Stimulated activated CD8-positive, alpha-beta memory T cell treated with anti-CD3 and anti-CD28 coated beads, Interleukin-2, amount 100 ng/mL, for 1 hour (primary cell): ENCODE measurements at regions not wholly inside any gene's neighbourhood (a gene's known extent, or its start where the extent isn't known, plus 50 kb on each side); places are given as distances from the start of the nearest gene placed in this dataset.
"Not testable (repeated sequence)": the region's sequence is repeated elsewhere in the genome, so short reads cannot be mapped to it uniquely, and the experiment has no call there.

ENCODE experiments used
- DNase-seq, 2 donors: peaks; one replicate each; pipeline ENCODE4 v3.0.0-alpha.2; 2020; ENCODE audit warnings: low read depth in 2 of 2

GRCh38 chr21:27070861-27071670 is 104.2 kb upstream of the ADAMTS5 start:
- DNase-seq, result no peak

GRCh38 chr21:27068811-27069210 is 101.9 kb upstream of the ADAMTS5 start:
- no peak for DNase-seq

GRCh38 chr21:27067226-27067625 is 100.3 kb upstream of the ADAMTS5 start:
- DNase-seq, result no peak

DNA sequence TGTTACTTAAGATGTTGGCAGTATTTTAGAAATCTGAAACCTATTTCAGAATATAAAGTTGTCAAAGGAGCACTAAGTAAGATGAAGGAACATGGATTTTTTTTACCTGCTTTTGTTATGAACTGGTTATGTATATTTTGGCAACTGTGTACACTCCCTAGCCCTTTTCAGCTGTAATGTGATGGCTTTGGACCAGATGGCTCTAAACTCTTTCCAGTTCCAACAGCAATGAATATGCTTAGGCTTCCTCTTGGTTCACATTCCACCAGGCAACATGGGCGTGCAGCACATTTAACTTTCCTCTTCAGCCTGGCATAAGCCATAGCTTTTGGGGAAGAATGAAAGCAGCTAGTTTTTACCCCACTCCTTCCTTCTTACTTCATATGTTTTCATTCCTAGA is 95.6 kb upstream of the ADAMTS5 start:
- no peak for DNase-seq

DNA sequence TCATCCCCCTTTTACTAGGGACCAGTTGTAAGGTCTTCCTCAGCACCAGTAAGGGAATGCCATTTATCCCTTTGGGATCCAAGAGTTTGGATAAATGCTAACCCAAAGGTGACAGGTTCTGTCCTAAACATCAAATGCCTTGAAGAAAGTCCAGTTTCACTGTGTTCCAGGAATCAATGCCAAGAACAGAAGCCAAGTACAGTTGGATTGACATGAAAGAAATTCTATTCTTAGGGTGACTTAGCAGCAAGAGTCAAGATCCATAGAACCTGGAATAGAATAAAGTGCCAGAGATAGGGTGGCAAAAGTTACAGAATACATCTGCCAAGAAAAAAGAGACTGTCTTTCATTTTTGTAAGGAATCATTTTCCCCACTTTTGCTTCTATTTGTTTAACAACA is 94.9 kb upstream of the ADAMTS5 start:
- no peak for DNase-seq

DNA sequence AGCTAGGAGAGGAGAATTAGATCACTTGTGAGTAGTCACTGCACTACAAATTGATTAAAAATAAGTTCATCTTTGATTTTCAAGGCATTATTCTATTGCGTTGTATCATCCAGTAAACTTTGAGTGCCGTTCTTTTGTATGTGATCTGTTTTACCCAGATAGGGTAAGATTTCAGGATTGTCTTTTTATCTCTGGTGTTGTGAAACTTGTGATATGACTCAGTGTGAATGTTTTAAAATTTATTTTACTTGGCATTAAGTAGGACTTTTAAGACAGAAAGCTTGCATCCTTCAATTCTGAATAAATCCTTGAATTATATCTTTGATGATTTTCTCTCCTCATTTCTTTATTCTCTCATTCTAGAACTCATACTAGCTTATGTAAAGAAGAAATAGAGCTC is 93.3 kb upstream of the ADAMTS5 start:
- no peak for DNase-seq

DNA sequence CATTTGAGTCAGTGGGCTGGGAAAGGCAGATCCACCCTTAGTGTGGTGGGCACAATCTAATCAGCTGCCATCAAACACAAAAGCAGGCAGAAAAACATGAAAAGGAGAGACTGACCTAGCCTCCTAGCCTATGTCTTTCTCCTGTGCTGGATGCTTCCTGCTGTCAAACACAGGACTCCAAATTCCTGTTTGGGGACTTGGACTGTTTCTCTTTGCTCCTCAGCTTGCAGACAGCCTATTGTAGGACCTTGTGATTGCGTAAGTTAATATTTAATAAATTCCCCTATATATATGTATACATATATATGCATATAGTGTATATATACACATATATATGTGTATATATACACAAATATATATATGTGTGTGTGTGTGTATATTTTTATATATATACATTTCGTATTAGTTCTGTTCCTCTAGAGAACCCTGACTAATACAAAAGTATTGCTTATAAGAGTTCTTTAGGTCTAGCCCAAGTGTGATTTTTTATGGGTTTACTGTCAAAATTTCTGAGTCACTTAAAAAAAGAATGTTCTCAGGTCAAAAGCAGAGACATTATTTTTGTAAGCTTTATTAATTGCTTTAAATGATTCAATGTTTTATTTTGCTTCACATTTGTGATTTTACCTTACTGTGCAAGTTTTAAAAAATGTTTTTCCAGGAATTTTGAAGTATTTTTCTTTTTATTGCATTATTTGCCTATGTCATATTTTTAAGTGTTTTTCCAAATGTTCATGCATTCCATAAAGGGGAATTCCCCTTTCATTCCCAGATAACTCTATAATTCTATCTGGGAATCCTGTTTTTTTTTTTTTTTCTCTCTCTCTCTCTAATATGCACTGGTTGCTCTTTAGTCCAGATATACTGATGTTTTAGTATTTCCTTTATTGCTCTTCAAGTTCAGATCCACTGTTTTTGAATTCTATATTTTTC is 92.1 kb upstream of the ADAMTS5 start:
- no peak for DNase-seq

DNA sequence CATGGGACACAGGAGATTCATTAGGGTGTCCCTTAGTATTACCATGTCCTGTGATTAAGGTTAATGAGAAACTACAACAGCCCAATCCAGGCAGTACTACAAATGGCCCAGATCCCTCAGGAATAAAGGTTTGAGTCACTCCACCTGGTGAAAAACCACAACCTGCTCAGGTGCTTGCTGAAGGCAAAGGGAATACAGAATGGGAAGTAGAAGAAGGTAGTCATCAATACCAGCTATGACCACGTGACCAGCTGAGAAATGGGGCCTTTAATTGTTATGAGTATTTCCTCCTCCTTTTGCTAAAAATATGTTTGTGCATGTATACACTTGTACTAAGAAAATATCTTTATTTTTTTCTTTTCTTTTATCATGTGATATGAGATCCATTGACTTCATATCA is 91.1 kb upstream of the ADAMTS5 start:
- no peak for DNase-seq

- no peak for DNase-seq
Observed at GRCh38 chr21:27047658-27048314, 80.9 kb upstream of the ADAMTS5 start.

DNA sequence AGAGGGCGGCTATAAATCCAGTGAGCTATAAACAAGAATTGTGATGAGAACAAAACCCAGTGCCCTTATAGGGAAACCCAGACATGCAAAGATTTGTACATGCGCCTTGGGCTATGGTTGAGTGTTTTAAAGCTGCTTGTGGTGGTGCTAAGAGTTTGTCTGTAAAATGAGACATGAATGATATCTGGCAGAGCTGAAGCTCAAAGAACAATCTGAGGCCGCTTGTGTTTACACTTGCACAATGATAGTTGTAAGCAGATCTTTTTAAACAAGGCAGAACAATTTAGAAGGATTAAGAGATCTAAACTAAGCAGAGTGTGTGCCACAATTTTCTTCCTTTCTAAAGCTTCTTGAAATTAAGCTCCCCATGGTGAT is 80.4 kb upstream of the ADAMTS5 start:
- DNase-seq, result no peak

DNA sequence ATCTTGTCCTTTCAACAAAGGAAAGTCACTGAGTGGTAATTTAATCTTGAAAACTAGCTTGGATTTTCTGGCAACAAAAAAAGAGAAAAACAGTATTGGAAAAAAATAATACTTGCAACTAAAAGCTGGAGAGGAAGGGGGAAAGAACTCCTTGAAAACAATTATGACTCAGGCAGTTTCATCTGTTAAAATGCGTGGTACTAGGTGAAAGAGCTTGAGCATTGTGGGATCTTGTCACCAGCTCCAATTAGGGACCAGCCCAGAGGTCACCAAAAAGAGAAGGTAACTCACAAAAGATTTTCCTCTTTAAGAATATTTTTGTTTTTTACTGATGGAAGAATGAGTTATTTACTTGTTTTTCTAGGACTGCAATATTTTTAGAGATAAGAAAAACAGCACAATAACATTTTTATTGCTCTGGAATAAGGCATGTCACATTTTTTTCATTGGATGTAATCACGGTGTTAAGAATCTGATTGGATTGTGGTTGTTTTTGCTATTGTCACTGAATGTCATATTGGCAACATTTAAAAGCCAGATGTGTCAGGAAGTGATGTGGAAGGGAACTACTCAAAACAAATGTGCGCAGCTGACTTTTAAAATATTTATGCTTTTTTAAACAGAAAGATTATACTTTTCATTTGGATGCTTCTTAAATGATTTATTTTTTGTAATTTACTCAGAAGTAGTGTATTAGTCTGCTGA is 78.5 kb upstream of the ADAMTS5 start:
- DNase-seq, result no peak

DNA sequence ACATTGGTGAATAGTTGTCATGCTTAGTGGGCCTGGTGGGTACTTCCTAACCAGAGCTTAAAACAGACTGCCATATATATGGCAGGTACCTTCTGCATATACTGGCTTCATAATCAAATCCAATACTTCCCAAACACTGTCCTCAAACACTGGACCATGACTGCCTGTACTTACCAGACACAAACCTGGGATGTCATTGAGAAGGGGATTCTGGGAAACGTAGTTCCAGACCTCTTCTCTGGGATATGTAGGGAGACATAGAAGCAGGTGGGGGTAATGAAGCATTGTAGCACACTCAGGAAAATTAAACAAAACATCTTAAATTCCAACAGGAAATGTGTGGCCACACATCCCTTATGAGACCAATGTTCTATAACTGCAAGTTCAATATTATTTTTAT is 76.5 kb upstream of the ADAMTS5 start:
- DNase-seq, result no peak

GRCh38 chr21:27040738-27041469 is 74.0 kb upstream of the ADAMTS5 start:
- DNase-seq, result no peak

GRCh38 chr21:27036736-27037301 is 69.9 kb upstream of the ADAMTS5 start:
- no peak for DNase-seq

GRCh38 chr21:27035791-27036190 is 68.9 kb upstream of the ADAMTS5 start:
- no peak for DNase-seq

DNA sequence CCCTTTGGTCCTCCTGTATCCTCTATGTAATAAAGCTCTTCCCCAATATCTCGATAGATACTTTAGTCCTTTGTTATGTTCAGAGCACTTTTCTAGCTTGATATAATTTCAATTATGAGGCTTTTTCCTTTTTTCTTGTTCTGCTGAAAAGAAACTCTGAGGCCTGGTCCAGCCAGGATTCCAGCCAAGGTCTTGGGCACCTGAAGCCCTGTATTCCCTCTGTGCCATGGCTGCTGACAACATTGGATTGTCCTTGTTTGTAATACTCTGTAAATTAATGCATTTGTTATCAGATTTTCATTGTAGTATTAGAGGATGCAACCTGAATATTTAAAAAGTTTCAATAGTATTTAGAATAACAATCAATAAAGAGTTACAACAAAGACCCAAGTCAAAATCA is 67.9 kb upstream of the ADAMTS5 start:
- DNase-seq, result no peak

DNA sequence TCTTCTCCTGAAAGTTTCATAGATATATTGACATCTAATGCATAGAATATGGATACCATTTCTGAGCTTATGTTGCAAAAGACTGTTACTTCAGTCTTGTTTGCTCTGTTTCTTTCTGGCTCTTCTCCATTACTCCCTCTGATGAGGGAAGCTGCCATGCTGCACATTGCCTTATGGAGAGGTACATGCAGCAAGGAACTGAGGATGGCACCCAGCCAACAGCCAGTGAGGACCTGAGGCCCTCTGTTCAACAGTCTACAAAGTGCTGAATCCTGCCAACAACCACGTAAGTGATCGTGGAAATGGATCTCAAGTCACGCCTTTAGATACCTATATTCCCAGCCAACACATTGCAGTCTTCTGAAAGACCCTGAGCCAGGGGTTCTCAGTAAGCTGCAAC is 66.6 kb upstream of the ADAMTS5 start:
- DNase-seq, result no peak

DNA sequence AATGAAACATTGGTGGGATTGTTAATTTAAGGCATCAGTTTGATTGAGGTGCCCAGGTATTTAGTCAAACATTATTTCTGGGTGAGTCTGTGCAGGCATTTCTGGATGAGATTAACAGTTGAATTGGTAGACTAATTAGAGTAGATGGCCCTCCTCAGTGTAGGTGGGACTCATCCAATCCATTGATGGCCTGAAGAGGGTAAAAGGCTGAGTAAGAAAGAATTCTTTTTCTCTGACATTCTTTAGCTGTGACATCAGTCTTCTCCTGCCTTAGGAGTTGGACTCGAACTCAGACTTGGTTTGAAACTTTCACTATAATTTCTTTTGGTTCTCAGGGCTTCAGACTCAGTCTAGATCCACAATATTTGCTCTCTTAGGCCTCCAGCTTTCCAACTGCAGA is 59.6 kb upstream of the ADAMTS5 start:
- DNase-seq, result no peak

- not testable (repeated sequence) for DNase-seq
Observed at GRCh38 chr21:27025708-27026107, 58.8 kb upstream of the ADAMTS5 start.

DNA sequence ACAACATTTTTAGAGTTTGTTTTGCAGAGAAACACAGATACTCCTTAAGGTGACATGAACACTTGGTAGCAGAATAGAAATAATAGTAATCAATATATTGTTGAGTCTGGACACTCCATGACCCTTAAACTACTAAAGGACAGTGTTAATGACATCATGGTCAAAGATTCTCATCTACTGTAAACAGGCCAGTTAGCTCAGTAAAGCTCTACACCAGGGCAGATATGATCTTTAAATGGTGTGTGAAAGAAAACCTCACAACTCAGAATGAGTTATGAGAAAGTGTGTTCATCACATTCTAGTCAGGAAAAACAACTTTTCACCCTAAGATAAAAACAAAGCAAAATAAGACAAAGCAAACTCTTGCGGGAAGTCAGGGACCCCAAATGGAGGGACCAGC is 58.1 kb upstream of the ADAMTS5 start:
- DNase-seq, result no peak

DNA sequence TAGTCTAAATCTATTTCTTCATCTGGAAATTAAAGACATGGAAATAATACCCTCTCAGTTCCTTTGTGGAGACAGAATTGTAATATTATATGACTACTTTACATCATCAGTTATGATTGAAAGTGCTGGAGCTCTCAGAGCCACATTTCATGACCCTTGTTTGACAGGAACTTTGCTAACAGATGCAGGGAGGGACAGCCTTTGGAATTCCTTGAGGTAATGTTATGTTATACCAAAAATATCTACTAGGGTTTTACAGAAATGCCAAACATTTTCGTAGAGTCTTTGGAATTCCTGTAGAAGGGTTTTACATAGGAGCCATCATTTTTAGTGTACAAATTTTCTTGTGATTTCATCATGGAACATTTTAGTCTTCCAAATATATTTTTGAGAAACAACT is 57.4 kb upstream of the ADAMTS5 start:
- no peak for DNase-seq
